Brain pericyte (primary cell): ENCODE measurements at regions not wholly inside any gene's neighbourhood (a gene's known extent, or its start where the extent isn't known, plus 50 kb on each side); places are given as distances from the start of the nearest gene placed in this dataset.
"Not testable (repeated sequence)": the region's sequence is repeated elsewhere in the genome, so short reads cannot be mapped to it uniquely, and the experiment has no call there.

Experiments
- DNase-seq: peaks from one replicate; pipeline ENCODE4 v3.0.0-alpha.2; 2012; ENCODE audit warnings: low read depth, low spot score

DNA sequence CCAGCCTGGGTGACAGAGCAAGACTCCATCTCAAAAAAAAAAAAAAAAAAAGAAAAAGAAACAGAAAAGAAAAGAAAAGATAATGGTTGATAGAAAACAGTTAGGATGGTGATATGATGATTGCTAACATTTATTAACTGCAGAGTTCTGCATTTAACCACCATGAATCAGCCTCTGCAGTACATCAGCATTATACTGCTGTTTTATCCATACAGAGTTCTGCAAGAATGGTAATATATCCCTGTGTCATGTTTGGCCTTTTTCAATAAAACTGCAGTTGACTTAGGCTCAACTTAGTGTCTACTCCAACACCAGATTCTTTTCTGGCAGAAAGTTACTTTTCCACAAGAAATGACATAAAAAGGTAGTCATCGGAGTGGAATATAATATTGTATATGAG is 62.6 kb downstream of the DUSP6 start:
- no peak for DNase-seq

DNA sequence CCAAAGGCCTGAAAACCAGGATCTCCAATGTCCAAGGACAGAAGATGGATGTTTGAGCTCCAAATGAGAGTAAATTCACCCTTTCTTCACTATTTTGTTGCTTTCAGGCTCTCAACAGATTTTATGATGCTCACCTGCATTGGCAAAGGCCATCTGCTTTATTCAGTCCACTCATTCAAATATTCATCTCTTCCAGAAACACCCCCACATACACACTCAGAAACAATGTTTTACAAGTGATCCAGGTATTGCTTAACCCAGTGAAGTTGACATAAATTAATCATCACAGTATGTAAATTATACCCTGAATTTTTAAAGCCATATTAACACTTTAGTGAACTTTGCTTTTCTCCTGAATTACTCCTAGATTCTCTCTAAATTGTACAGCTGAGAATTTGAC is 63.3 kb downstream of the DUSP6 start:
- no peak for DNase-seq

DNA sequence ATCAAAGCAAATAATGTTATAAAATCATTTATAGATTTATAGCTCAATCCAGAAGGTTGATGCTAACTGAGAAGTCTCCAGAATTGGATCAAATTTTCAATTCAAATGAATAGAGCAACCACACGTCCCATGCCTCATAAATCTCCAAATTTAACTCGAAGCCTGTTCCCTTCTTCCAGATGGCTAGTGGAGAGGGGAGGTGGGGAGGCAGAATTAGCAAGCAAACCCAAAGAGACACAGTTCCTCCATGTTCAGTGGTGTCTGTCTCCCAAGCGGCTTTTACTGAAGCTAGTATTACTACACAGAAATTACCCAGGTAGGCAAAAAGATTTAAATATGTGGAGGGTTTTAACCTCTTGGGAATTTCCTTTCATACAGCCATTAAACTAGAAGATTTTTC is 65.8 kb downstream of the DUSP6 start:
- no peak for DNase-seq

DNA sequence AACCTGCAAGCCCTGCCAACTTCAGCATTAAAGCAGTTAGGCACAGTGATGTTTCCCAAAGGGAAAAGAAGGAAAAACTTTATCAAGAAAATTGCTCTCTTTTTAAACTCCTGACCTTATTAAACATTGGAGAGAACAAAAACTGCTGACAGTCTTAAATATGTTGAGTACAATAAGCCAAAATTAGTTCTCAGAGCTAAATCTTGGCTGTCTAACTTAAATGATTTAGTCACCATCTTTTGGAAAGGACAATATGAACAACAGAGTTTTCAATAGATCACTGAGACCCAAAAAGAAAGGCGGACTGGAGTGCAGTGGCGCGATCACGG is 70.8 kb downstream of the DUSP6 start:
- no peak for DNase-seq

DNA sequence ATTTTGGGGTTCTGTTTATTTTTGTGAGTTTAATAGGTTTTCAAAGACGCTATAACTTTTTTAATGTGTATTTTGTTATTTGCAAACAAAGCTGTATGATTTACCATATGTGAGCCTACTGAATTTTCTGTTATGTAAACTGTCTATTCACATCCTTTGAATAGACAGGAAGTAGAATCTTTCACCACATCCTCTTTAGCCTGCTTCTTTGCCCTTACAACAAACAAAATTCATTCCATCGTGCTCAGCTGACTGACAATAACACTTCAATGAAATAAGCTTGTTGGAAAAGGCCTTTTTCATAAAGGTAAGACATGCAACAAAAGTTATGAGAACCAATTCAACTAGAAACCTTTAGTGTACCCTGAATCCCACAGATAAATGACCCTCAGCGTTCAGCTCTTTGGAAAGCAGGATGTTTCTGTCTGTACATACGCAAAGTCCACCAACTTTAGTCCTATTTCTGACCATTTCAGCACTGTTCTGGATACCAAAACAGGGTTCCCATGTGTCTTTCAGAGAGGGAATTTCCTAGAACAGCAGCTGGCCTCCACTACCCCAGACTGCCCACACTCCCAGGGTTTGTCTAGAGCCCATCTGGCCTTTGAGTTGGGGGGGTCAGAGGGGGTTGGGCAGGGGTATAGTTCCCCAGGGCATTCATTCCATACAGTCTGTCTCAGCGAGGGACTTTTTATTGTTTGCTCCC is 71.3 kb downstream of the DUSP6 start:
- no peak for DNase-seq

DNA sequence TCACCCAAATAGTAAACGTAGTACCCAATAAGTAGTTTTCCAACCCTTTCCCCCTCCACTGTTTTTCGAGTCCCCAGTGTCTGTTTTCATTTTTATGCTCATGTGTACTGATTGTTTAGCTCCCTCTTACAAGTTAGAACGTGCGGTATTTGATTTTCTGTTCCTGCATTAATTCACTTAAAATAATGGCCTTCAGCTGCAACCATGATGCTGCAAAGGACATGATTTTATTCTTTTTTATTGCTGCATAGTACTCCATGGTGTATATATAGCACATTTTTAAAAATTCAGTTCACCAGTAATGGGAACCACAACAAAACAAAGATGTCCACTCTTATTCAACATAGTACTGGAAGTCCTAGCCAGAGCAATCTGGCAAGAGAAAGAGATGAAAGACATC is 72.8 kb downstream of the DUSP6 start:
- no peak for DNase-seq

DNA sequence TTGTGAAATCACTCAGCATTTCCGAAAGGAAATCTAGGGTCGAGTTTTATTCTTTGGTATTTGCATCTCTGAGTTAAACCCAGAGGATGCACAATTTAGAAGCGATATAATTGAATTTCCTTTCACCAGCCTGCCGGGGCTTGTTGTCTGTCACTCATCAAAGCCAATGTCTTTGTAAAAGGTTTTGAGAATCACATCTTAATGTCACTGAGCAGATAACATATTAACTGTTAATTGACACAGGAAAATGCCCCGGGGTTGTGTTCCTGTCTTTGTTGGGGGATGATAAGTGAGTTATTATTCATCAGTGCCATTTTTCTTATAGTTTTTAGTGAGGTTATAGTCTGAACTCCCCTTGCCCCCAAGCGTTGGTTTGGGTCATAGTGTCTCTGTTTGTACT is 73.4 kb downstream of the DUSP6 start:
- no peak for DNase-seq

DNA sequence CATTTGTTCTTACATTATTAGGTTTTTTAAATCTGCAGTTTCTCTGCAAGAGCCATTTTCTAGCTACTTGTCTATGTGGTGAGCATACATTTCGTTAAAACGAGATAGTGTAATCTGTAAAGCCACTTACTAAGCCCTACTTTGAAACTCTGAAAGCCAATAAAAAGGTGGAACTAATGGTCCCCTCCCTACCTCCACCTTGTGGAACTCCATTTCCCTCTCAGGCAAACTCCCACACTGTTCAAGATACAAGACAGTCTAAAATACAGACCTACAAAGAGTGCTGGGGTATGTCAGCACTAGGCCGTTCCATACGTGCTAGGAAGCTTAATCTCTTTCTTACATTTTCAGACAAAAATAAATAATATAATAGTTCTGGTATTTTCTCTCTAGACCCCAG is 74.1 kb downstream of the DUSP6 start:
- no peak for DNase-seq

DNA sequence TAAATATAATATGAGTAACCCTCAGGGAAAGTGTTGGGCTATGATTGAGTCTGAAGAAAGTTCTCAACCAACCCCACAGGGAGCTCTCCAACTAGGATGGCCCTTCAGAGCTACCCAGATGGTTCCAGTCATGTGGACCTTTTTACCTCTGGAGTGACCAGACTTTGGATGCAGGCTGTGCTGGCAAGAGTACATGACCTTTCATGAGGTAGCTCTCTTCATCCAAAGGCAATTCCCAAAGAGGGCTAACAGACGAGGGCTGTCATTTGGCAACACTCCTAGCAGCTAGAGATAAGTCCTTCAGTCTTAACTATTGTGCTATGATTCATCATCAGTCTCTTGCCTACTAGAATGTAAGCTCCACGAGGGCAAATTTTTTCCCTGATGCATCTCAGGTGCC is 75.4 kb downstream of the DUSP6 start:
- no peak for DNase-seq

DNA sequence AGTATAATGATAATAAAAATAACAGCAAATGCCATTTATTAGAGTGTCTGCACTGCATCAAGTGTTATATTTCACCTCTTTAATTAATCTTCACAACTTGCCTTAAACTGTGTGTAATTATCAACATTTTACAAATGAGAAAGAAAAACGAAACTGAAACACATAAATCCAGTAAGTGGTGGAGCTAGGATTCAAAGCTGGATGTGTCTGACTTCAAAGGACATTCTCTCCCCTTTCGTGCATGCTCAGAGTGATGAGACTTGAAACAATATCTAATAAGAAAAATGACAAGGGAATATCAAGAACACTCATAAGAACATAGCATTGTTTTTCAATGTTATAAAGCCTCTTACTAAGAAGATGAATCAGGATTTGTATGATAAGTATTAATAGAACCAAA is 78.8 kb downstream of the DUSP6 start:
- DNase-seq = no peak

DNA sequence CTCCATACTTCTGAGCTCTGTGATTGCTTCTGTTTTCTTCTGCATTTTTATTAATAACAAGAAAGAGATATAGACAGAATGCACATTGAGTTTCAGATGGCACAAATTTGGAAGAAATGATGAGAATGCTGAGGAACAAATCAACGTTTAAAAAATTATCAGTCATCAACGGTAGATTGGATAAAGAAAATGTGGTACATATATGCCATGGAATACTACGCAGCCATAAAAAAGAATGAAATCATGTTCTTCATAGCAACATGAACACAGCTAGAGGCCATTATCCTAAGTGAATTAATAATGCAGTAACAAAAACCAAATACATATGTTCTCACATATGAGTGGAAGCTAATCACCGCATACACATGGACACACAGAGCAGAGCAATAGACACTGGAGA is 81.8 kb downstream of the DUSP6 start:
- DNase-seq = no peak

DNA sequence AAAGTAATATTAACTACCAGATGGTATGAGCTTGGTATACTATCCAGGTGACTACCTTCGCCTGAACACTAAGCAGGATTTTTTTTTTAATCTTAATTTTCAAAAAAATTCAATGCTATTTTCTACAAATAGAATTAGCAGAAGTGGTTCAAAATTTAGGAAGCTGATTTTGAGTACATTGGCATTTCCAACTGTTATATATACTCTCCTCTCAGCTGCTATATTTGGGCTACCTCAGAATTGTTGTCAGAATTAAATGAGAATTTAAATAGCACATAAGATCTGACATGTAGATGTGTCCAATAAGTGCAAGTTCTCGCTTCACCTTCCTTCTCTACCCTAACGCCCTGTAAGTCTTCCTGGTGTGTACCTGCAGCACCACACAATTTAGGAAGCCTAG is 83.1 kb downstream of the DUSP6 start:
- DNase-seq = no peak

DNA sequence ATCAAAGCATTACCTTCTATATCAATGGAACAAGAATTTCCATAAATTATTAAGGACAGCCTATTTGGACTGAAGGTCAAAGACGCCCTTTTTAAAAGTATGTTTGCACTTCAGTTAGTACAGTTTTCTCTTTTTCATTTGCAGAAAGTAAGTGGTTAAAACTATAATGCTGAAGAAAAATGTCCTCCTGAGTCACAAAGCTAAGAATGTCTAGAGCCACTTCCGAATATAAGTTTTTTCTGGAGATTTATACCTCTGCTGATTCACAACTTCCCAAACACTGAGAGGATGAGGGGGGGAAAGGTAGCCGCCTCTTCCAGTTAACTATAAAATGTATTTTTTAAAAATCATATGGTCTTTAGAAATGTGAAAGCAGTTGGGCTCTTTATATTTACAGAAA is 84.9 kb downstream of the DUSP6 start:
- DNase-seq = no peak

DNA sequence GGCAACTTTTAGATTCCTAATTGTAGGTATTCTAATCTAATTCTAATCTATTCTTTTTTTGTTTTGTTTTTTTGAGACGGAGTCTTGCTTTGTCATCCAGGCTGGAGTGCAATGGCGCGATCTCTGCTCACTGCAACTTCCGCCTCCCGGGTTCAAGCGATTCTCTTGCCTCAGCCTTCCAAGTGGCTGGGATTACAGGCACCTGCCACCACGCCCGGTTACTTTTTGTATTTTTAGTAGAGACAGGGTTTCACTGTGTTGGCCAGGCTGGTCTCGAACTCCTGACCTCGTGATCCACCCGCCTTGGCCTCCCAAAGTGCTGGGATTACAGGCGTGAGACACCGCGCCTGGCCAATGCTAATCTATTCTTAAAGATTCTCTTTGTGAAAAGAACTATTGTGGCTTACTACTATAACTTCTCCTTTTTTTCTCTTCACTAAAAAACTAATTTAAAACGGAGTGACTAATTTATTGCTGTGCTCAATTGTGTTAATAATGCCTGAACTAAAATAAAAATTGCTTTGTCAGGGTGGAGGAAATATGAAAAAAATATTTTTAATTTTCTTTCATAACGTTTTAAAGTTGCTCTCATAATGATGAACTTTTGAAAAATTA is 85.6 kb downstream of the DUSP6 start:
- DNase-seq = not testable (repeated sequence)

DNA sequence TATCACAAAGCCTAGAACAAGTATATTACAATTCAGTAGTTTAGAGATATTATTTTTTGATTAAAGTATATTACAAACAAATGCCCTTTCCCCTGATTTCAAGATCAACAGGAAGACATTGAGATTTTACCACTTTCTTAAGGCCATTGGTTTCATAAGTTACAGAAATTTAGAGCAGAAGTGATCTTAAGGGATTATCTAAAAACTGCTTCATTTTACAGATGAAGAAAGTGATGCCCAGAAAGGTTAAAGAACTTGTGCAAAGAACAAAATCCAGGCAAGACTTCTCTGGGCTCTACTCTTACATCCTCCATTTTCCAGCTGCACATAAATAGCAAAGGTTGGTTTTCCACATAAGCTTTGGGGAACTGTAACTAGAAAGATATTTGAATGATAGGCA is 87.5 kb downstream of the DUSP6 start:
- no peak for DNase-seq

DNA sequence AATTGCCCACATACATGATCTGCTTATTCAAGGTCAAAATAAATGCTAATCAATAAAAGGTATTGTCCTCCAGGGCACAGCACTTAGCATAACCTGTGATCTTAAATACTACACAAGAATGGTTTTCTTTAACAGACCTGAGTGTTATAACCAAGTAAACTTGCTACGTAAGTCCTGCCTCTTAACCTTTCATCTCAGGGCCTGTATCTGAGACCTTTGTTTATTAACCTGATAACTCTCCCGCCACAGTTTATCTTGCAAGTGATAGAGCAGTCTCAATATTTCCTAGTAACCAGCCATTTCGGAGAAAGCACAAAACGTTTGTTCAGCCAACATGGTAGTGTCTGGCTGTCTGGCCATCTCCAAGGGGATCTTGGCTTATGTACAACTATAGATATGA is 88.4 kb downstream of the DUSP6 start:
- DNase-seq = no peak

DNA sequence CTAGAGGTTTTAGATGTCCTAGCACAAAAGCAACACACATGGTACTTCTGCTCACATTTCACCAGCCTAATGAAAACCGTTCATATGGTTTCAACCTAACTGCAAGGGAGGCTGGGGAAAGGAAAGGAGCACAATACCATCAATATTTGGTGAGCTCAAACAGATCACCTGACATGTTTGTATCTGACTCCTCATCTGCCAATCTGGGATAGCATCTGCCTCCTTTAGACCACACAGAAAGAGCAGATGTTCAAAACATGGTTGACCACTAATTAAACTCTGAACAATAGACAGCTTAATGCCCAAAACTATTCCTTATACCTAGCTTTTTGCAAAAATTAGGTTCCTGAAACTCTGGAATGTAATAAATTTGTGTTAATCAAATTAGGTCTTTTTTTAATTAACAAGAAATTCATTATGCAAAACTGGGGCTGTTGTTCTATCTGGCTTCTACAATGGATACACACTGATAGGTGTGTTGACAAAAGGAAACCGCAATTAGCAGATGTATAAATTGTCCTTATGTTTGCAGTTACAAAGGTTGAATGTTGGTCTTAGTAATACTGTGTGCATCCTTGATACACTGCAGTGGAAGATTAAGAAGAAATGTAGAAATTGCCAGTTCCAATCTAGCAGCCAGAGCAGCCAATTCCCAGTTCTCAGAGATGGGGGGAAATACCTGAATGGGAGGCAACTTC is 89.3 kb downstream of the DUSP6 start:
- no peak for DNase-seq

DNA sequence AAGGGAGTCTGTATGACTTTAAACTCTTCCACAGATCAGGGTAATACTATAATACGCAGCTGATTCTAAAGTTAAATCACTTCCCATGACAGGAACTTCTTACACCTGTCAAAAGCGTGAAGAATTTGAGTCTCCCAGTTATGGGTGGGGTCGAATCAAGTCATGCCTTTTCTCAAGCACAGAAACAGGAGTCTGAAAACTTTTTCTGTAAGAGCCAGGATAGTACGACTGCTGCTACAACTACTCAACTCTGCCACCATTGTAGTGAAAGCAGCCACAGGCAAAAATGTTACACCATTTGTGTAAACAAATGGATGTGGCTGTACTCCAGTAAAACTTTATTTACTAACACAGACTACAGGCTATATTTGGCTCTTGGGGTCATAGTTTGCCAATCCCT is 90.3 kb downstream of the DUSP6 start:
- no peak for DNase-seq

DNA sequence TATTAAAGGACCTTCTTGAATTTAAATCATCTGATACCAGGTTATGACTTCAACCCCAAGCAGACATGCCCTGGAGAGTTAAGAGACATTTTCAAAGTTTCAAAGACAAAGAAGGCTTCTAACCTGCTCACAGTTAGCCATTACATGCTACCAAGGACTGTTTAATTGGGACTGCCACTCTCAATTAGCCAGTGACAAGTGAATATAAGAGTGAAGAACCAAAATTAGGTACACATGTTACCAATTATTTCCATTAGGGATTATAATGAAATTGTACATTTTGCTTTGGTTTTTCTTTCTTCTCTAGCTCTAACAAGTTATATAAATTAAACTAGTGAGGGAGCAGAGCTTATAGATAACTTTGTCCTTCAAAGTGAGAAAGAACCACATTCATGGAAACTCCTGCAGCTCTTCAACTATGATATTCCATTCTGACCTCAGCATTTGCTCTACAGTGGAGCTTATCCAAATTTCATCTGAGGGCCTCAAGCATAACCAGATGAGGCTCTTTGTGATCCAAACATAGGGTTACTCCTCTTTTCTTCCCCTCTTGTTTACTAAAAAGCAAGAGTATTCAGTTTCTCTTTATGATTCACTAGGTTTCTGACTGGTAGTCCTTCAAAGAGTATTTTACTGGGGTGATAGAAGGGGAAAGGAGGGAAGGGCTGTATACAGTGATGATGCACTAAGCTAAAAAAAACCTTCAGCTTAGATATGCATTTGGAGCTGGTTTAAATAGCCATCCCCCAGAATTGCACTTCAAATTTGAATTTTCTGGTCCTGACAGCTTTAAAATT is 91.3 kb downstream of the DUSP6 start:
- no peak for DNase-seq

DNA sequence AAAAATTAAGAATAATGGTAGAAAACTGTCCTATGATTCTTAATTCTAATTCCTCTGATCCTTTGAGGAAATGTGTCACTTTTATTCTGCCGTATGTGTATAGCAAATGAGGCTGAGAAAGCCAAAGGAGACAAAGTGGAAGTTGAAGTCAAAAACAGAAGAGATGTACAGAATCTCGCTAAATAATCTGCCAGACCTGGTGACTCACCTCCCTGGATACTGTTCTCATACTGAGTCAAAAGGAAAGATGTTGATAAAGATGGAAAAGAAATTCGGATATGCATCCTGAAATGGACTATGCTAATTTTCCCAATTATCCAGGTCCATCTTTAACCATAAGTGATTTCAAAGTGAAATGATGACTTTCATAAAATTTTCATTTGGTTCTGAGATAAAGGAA is 92.5 kb downstream of the DUSP6 start:
- no peak for DNase-seq

DNA sequence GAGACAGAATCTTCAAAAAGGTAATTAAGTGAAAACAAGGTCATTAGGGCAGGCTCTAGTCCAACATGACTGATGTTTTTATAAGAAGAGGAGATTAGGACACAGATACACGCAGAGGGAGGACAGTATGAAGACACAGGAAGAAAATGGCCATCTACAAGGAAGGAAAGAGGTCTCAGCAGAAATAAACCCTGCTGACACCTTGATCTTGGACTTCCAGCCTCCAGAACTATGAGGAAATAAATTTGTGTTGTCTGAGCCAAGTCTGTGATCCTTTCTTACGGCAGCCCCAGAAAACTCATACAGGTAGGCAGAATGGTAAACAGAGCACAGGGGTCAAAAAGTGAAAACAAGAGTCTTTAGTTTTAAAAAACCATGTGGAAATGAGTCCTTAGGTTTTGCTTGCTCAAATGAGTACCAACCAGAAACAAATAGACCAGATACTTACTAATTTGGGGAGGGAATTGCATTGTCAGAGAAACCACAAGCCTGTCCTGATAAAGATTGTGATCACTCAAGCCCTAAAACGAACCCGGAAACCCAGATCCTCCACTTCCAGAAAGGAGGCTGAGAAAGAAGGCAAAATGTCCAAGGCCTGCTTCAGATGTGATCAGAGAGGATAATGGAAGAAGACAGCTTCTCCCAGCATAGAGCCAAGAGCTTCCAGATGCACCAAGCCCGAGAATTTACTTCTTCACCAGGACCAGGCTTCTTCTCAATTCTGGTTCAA is 93.9 kb downstream of the DUSP6 start:
- DNase-seq = no peak

DNA sequence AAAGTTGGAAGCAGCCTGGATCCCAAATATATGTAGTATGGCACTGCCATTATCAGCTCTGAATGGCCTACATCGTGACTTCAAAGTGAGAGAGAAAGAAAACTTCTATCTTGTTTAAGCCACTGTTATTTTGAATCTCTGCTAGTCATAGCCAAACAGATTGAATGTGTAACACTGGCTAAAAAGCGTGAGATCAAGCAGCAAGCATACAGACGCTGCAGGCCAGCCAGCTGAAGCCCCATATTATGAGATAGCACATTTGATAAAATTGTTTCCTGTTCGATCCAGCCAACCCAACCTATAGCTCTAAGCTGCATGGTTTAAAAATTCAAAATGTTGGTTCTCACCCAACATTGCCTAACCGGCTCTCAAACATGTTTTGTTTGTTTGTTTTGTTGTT is 95.0 kb downstream of the DUSP6 start:
- no peak for DNase-seq
